22Rv1 (cell line): ENCODE measurements at regions not wholly inside any gene's neighbourhood (a gene's known extent, or its start where the extent isn't known, plus 50 kb on each side); places are given as distances from the start of the nearest gene placed in this dataset.

Experiments used
- ZFX ChIP-seq: fragments of 450-650 bp; IDR thresholded peaks from 2 replicates; pipeline ENCODE4 v1.6.1; 2017; ENCODE audit warnings: antibody characterized with exemption, borderline replicate concordance
- TF ChIP-seq, protein P1 (sequence below): fragments of 450-650 bp; IDR thresholded peaks from 2 replicates; pipeline ENCODE4 v1.5.1; 2017; ENCODE audit warnings: mild to moderate bottlenecking

DNA sequence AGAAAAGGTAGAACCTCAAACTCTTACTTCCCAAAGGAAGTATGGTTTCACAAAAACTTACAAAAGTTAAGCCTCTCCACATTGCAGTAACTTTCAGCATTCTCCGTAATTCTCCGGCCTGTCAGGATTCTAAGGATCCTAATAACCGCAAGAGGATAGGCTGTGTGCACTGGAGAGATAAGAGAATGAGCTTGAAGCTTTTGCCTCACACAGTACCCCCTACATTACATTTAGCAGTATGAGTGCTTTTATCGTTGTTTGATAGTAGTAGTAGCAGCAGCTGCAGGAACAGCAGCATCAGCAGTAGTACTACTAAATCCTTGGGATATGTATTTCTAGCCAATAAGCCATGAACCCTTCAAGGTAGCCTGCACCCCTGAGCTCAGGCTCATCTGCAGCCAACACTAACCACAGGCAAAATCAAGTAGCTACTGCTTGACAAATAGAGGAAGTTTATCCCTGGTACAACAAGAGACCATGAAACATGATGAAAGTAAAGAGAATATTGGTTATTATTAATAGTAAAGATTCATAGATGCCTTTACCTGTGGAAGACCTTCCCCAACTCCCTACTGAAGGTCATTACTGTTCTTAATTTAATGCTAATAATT is 222.6 kb upstream of the CNTNAP2 start:
- TF ChIP-seq, protein P1, sequence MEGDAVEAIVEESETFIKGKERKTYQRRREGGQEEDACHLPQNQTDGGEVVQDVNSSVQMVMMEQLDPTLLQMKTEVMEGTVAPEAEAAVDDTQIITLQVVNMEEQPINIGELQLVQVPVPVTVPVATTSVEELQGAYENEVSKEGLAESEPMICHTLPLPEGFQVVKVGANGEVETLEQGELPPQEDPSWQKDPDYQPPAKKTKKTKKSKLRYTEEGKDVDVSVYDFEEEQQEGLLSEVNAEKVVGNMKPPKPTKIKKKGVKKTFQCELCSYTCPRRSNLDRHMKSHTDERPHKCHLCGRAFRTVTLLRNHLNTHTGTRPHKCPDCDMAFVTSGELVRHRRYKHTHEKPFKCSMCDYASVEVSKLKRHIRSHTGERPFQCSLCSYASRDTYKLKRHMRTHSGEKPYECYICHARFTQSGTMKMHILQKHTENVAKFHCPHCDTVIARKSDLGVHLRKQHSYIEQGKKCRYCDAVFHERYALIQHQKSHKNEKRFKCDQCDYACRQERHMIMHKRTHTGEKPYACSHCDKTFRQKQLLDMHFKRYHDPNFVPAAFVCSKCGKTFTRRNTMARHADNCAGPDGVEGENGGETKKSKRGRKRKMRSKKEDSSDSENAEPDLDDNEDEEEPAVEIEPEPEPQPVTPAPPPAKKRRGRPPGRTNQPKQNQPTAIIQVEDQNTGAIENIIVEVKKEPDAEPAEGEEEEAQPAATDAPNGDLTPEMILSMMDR: no peak
- TF ChIP-seq ZFX: no peak
